MM.1S (cell line): ENCODE measurements at regions not wholly inside any gene's neighbourhood (a gene's known extent, or its start where the extent isn't known, plus 50 kb on each side); places are given as distances from the start of the nearest gene placed in this dataset.
A peak's percentile ranks its signal among the peaks of the same experiment; 100 is the strongest.

Experiments used
- DNase-seq: peaks from one replicate; pipeline ENCODE4 v3.0.0-alpha.2; 2015
- H2AFZ ChIP-seq: fragments of 300-600 bp; sonication (generic); 2 replicates; pipeline ENCODE4 v1.6.0; 2016; ENCODE audit warnings: antibody characterized with exemption, low read length
- H3F3A ChIP-seq: fragments of 300-600 bp; sonication (generic); 2 replicates; pipeline ENCODE4 v1.6.1; 2016; ENCODE audit warnings: mild to moderate bottlenecking, antibody characterized with exemption, low read length, moderate library complexity, mixed read lengths; ENCODE audit not compliant: insufficient read depth
- H3K27ac ChIP-seq: fragments of 300-600 bp; sonication (generic); 2 replicates; pipeline ENCODE4 v1.5.1; 2016; ENCODE audit warnings: mild to moderate bottlenecking, low read length
- H3K27me3 ChIP-seq: fragments of 300-600 bp; sonication (generic); replicated peaks from 2 replicates; pipeline ENCODE4 v1.6.0; 2016; ENCODE audit warnings: low read length; ENCODE audit not compliant: insufficient read depth
- H3K36me3 ChIP-seq: fragments of 300-600 bp; sonication (generic); replicated peaks from 2 replicates; pipeline ENCODE4 v1.6.1; 2016; ENCODE audit warnings: mild to moderate bottlenecking, low read length, mixed read lengths; ENCODE audit not compliant: insufficient read depth
- H3K4me1 ChIP-seq: fragments of 300-600 bp; sonication (generic); 2 replicates; pipeline ENCODE4 v1.6.1; 2016; ENCODE audit warnings: low read length, mixed read lengths
- H3K4me2 ChIP-seq: fragments of 300-600 bp; sonication (generic); 2 replicates; pipeline ENCODE4 v1.6.0; 2016; ENCODE audit warnings: low read depth, low read length
- H3K4me3 ChIP-seq: fragments of 300-600 bp; sonication (generic); 2 replicates; pipeline ENCODE4 v1.5.1; 2016; ENCODE audit warnings: low read length, mixed read lengths
- H3K79me2 ChIP-seq: fragments of 300-600 bp; sonication (generic); 2 replicates; pipeline ENCODE4 v1.6.1; 2016; ENCODE audit warnings: mixed run types, low read length, mixed read lengths
- H3K9ac ChIP-seq: fragments of 300-600 bp; sonication (generic); 2 replicates; pipeline ENCODE4 v1.6.1; 2016; ENCODE audit warnings: low read length, mixed read lengths
- H3K9me2 ChIP-seq: fragments of 300-600 bp; sonication (generic); replicated peaks from 2 replicates; pipeline ENCODE4 v1.6.1; 2016; ENCODE audit warnings: mild to moderate bottlenecking, low read length, mixed read lengths; ENCODE audit not compliant: insufficient read depth
- H3K9me3 ChIP-seq: fragments of 300-600 bp; sonication (generic); replicated peaks from 2 replicates; pipeline ENCODE4 v1.6.1; 2016; ENCODE audit warnings: mild to moderate bottlenecking, low read length, mixed read lengths; ENCODE audit not compliant: insufficient read depth
- H4K20me1 ChIP-seq: fragments of 300-600 bp; sonication (generic); 2 replicates; pipeline ENCODE4 v1.6.1; 2016; ENCODE audit warnings: mild to moderate bottlenecking, low read length, moderate library complexity, mixed read lengths; ENCODE audit not compliant: insufficient read depth
- EZH2 ChIP-seq: fragments of 300-600 bp; sonication (generic); optimal IDR thresholded peaks from 2 replicates; pipeline ENCODE3; 2017; ENCODE audit warnings: low read depth, mild to moderate bottlenecking, antibody characterized with exemption, low read length, mixed read lengths
- EZH2phosphoT487 ChIP-seq: fragments of 300-600 bp; sonication (generic); IDR thresholded peaks from 2 replicates; pipeline ENCODE4 v1.6.1; 2018; ENCODE audit warnings: antibody characterized with exemption, low read length
- TF ChIP-seq, protein P1 (sequence below): fragments of 300-600 bp; sonication (generic); IDR thresholded peaks from 2 replicates; pipeline ENCODE4 v1.5.1; 2016; ENCODE audit warnings: antibody characterized with exemption, low read length, mixed read lengths

DNA sequence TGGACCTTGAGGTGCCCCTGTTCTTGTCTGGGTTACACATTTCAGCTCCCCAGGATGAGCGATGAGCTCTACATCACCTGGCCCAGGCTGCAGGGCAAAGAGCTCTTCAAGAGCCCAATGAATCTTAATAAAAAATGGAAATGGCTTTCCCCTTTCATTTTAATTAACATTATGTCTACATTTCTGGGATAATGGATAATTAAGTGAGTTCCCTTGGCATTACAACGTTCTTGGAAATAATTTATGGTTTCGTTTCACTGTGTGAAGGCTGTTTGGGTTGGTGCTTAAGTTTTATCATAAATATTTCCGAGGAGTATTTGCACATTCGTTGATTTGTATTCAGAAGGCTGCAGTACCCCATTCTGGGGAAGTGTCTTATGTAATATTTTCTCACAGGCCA lies 678.3 kb upstream of the EEF2KMT start:
- no peak overlapping the region for H3K9ac ChIP-seq
- H3K4me3 ChIP-seq = no peak overlapping the region
- H3F3A ChIP-seq = no peaks in the 10 kb centered on the region
- TF ChIP-seq EZH2phosphoT487 (no peak), EZH2 (no peak)
- TF ChIP-seq, protein P1, sequence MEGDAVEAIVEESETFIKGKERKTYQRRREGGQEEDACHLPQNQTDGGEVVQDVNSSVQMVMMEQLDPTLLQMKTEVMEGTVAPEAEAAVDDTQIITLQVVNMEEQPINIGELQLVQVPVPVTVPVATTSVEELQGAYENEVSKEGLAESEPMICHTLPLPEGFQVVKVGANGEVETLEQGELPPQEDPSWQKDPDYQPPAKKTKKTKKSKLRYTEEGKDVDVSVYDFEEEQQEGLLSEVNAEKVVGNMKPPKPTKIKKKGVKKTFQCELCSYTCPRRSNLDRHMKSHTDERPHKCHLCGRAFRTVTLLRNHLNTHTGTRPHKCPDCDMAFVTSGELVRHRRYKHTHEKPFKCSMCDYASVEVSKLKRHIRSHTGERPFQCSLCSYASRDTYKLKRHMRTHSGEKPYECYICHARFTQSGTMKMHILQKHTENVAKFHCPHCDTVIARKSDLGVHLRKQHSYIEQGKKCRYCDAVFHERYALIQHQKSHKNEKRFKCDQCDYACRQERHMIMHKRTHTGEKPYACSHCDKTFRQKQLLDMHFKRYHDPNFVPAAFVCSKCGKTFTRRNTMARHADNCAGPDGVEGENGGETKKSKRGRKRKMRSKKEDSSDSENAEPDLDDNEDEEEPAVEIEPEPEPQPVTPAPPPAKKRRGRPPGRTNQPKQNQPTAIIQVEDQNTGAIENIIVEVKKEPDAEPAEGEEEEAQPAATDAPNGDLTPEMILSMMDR = no peak
- no peaks in the 10 kb centered on the region for H3K27me3 ChIP-seq
- no peak overlapping the region for H3K4me2 ChIP-seq
- H3K9me3 ChIP-seq = no peaks in the 10 kb centered on the region
- no peak for DNase-seq
- H3K9me2 ChIP-seq = no peaks in the 10 kb centered on the region
- no peaks in the 10 kb centered on the region for H4K20me1 ChIP-seq
- no peak overlapping the region for H3K27ac ChIP-seq
- H3K36me3 ChIP-seq = no peaks in the 10 kb centered on the region
- no peaks in the 10 kb centered on the region for H3K79me2 ChIP-seq
- no peak overlapping the region for H2AFZ ChIP-seq
- H3K4me1 ChIP-seq = 0 out of 2 replicates have a peak, but pooled peaks cover 2% of the 10 kb centered on the region

DNA sequence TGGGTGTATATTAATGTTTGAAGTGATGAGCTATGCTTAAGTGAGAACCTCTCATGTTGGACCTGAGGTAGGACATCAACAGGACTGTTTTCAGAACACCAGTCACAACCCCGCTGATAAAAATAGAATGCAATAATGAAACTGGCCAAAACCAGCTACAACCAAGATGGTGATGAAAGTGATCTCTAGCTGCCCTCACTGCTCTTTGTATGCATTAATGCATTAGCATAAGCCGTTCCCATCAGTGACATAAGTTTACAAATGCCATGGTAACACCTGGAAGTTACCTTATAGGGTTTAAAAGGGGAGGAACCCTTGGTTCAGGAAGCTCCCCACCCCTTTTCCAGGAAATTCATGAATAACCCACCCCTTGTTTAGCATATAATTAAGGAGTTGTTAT lies 672.5 kb upstream of the EEF2KMT start:
- peak overlapping the region; percentile 2; the same call in 1 of the 2 replicates for H3K4me2 ChIP-seq
- H3K9ac ChIP-seq = no peak overlapping the region
- H3K4me1 ChIP-seq = peaks cover 15% of the 10 kb centered on the region
- no peaks in the 10 kb centered on the region for H3K9me3 ChIP-seq
- TF ChIP-seq EZH2phosphoT487 = no peak
- no peak for TF ChIP-seq EZH2
- TF ChIP-seq, protein P1 = no peak
- H2AFZ ChIP-seq = peak overlapping the region; percentile 56; the same call in 1 of the 2 replicates
- H3K27me3 ChIP-seq = no peaks in the 10 kb centered on the region
- DNase-seq = peak; percentile 43
- no peak overlapping the region for H3K27ac ChIP-seq
- H3F3A ChIP-seq = no peaks in the 10 kb centered on the region
- no peaks in the 10 kb centered on the region for H3K79me2 ChIP-seq
- H3K36me3 ChIP-seq = no peaks in the 10 kb centered on the region
- H4K20me1 ChIP-seq = no peaks in the 10 kb centered on the region
- H3K4me3 ChIP-seq = no peak overlapping the region
- H3K9me2 ChIP-seq = no peaks in the 10 kb centered on the region

DNA sequence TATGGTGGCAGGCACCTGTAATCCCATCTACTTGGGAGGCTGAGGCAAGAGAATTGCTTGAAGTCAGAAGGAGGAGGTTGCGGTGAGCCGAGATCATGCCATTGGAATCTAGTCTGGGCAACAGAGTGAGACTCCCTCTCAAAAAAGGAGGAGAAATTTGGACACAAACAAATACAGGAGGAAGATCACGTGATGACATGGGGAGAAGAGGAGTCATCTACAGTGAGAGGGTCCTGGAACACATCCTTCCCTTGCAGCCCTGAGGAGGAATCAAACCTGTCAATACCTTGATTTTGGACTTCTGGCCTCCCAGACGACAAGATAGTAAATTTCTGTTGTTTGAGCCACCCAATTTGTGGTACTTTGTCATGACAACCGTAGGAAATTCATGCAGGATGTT lies 671.9 kb upstream of the EEF2KMT start:
- Histone ChIP-seq H3K27me3 (no peaks in the 10 kb centered on the region), H3K79me2 (no peaks in the 10 kb centered on the region), H3F3A (no peaks in the 10 kb centered on the region), H3K4me2 (no peak overlapping the region), H3K27ac (no peak overlapping the region), H2AFZ (no peak overlapping the region), H4K20me1 (no peaks in the 10 kb centered on the region), H3K9me2 (no peaks in the 10 kb centered on the region), H3K9ac (no peak overlapping the region), H3K9me3 (no peaks in the 10 kb centered on the region), H3K36me3 (no peaks in the 10 kb centered on the region), H3K4me3 (no peak overlapping the region), H3K4me1 (peaks cover 15% of the 10 kb centered on the region)
- DNase-seq = no peak
- TF ChIP-seq, protein P1 = no peak
- no peak for TF ChIP-seq EZH2
- no peak for TF ChIP-seq EZH2phosphoT487
